ENCODE measurements at regions not wholly inside any gene's neighbourhood (a gene's known extent, or its start where the extent isn't known, plus 50 kb on each side); places are given as distances from the start of the nearest gene placed in this dataset.

GRCh38 chr4:167359711-167360110 is 125.4 kb upstream of the SPOCK3 start:
- Histone ChIP-seq H3K9me3 (ENCODE audit: control insufficient read depth, insufficient read depth, low read length) (no peaks in the 10 kb centered on the region), H3K4me1 (ENCODE audit: control insufficient read depth, insufficient read depth, low read length) (no peaks in the 10 kb centered on the region), H3K36me3 (ENCODE audit: control insufficient read depth, insufficient read depth, low read length) (no peaks in the 10 kb centered on the region), H3K27me3 (ENCODE audit: control insufficient read depth, insufficient read depth, low read length) (no peaks in the 10 kb centered on the region), H3K4me3 (ENCODE audit: low read length) (no peak overlapping the region), H3K27ac (ENCODE audit: low read length) (no peak overlapping the region)
- DNase-seq (no peak), ATAC-seq (no peak)
- Mint-ChIP-seq H3K27me3 (ENCODE audit: low read depth in 2 of 2) (no peaks in the 10 kb centered on the region), H3K4me3 (no peak overlapping the region), H3K4me1 (no peaks in the 10 kb centered on the region), H3K36me3 (no peaks in the 10 kb centered on the region), H3K27ac (no peak overlapping the region), H3K9me3 (peaks cover 5 to 13% of the 10 kb centered on the region in 2 donors)
- TF ChIP-seq, protein P1, sequence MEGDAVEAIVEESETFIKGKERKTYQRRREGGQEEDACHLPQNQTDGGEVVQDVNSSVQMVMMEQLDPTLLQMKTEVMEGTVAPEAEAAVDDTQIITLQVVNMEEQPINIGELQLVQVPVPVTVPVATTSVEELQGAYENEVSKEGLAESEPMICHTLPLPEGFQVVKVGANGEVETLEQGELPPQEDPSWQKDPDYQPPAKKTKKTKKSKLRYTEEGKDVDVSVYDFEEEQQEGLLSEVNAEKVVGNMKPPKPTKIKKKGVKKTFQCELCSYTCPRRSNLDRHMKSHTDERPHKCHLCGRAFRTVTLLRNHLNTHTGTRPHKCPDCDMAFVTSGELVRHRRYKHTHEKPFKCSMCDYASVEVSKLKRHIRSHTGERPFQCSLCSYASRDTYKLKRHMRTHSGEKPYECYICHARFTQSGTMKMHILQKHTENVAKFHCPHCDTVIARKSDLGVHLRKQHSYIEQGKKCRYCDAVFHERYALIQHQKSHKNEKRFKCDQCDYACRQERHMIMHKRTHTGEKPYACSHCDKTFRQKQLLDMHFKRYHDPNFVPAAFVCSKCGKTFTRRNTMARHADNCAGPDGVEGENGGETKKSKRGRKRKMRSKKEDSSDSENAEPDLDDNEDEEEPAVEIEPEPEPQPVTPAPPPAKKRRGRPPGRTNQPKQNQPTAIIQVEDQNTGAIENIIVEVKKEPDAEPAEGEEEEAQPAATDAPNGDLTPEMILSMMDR (IDR thresholded peaks at IDR 0.05), result no peak
- intact Hi-C loops (cut with micrococcal nuclease), result no loop called here
- 71% methylated on average over 3 of the region's 3 CpGs for WGBS (ENCODE audit: insufficient coverage)

GRCh38 chr4:167379076-167379835 is 145.0 kb upstream of the SPOCK3 start:
- H3K4me3 Mint-ChIP-seq, result no peak overlapping the region
- no peak overlapping the region for H3K27ac ChIP-seq (ENCODE audit: low read length)

GRCh38 chr4:167380964-167381363 is 146.7 kb upstream of the SPOCK3 start:
- DNase-seq (no peak), ATAC-seq (no peak)
- Mint-ChIP-seq H3K9me3 (peaks cover 7 to 14% of the 10 kb centered on the region in 2 donors), H3K36me3 (no peaks in the 10 kb centered on the region), H3K4me1 (no peaks in the 10 kb centered on the region), H3K27me3 (ENCODE audit: low read depth in 2 of 2) (no peaks in the 10 kb centered on the region), H3K4me3 (no peak overlapping the region), H3K27ac (no peak overlapping the region)
- intact Hi-C loops (cut with micrococcal nuclease), result no loop called here
- no peaks in the 10 kb centered on the region for H3K36me3 ChIP-seq (ENCODE audit: control insufficient read depth, insufficient read depth, low read length)
- no peaks in the 10 kb centered on the region for H3K9me3 ChIP-seq (ENCODE audit: control insufficient read depth, insufficient read depth, low read length)
- 90% methylated on average over 2 of the region's 4 CpGs for WGBS (ENCODE audit: insufficient coverage)
- no peaks in the 10 kb centered on the region for H3K27me3 ChIP-seq (ENCODE audit: control insufficient read depth, insufficient read depth, low read length)
- no peaks in the 10 kb centered on the region for H3K4me1 ChIP-seq (ENCODE audit: control insufficient read depth, insufficient read depth, low read length)
- H3K27ac ChIP-seq (ENCODE audit: low read length), result no peak overlapping the region
- no peak overlapping the region for H3K4me3 ChIP-seq (ENCODE audit: low read length)
- TF ChIP-seq, protein P1 (IDR thresholded peaks at IDR 0.05), result no peak

More at GRCh38 chr4:167379076-167379835, 145.0 kb upstream of the SPOCK3 start:
- no peaks in the 10 kb centered on the region for H3K4me1 Mint-ChIP-seq
- Histone ChIP-seq H3K4me3 (ENCODE audit: low read length) (no peak overlapping the region), H3K36me3 (ENCODE audit: control insufficient read depth, insufficient read depth, low read length) (no peaks in the 10 kb centered on the region), H3K9me3 (ENCODE audit: control insufficient read depth, insufficient read depth, low read length) (no peaks in the 10 kb centered on the region), H3K27me3 (ENCODE audit: control insufficient read depth, insufficient read depth, low read length) (no peaks in the 10 kb centered on the region), H3K4me1 (ENCODE audit: control insufficient read depth, insufficient read depth, low read length) (no peaks in the 10 kb centered on the region)
- H3K27me3 Mint-ChIP-seq (ENCODE audit: low read depth in 2 of 2), result no peaks in the 10 kb centered on the region
- ATAC-seq (no peak), DNase-seq (no peak)
- no peaks in the 10 kb centered on the region for H3K36me3 Mint-ChIP-seq
- TF ChIP-seq, protein P1 (IDR thresholded peaks at IDR 0.05), result no peak
- intact Hi-C loops (cut with micrococcal nuclease), result no loop called here
- no peak overlapping the region for H3K27ac Mint-ChIP-seq
- WGBS (ENCODE audit: insufficient coverage), result 71% methylated on average over 3 of the region's 4 CpGs
- peaks cover 8 to 14% of the 10 kb centered on the region in 2 donors for H3K9me3 Mint-ChIP-seq

GRCh38 chr4:167383291-167383690 is 149.0 kb upstream of the SPOCK3 start:
- H3K27me3 ChIP-seq (ENCODE audit: control insufficient read depth, insufficient read depth, low read length), result no peaks in the 10 kb centered on the region
- no peak overlapping the region for H3K4me3 ChIP-seq (ENCODE audit: low read length)
- H3K27me3 Mint-ChIP-seq (ENCODE audit: low read depth in 2 of 2), result no peaks in the 10 kb centered on the region
- no peaks in the 10 kb centered on the region for H3K36me3 ChIP-seq (ENCODE audit: control insufficient read depth, insufficient read depth, low read length)
- H3K27ac ChIP-seq (ENCODE audit: low read length), result no peak overlapping the region
- H3K9me3 ChIP-seq (ENCODE audit: control insufficient read depth, insufficient read depth, low read length), result no peaks in the 10 kb centered on the region
- TF ChIP-seq, protein P1 (IDR thresholded peaks at IDR 0.05), result no peak
- H3K4me3 Mint-ChIP-seq, result no peak overlapping the region
- DNase-seq (no peak), ATAC-seq (no peak)
- no peaks in the 10 kb centered on the region for H3K4me1 Mint-ChIP-seq
- H3K4me1 ChIP-seq (ENCODE audit: control insufficient read depth, insufficient read depth, low read length), result no peaks in the 10 kb centered on the region
- no peak overlapping the region for H3K27ac Mint-ChIP-seq
- intact Hi-C loops (cut with micrococcal nuclease), result no loop called here
- 80% methylated on average over 2 of the region's 2 CpGs for WGBS (ENCODE audit: insufficient coverage)
- peaks cover 11 to 15% of the 10 kb centered on the region in 2 donors for H3K9me3 Mint-ChIP-seq
- no peaks in the 10 kb centered on the region for H3K36me3 Mint-ChIP-seq
